ENCODE measurements at regions not wholly inside any gene's neighbourhood (a gene's known extent, or its start where the extent isn't known, plus 50 kb on each side); places are given as distances from the start of the nearest gene placed in this dataset.
A peak's percentile ranks its signal among the peaks of the same experiment; 100 is the strongest.

GRCh38 chr11:116454020-116454645 lies 318.7 kb downstream of the BUD13 start:
- no peaks in the 10 kb centered on the region for H3K36me3 ChIP-seq (replicated peaks in 1 of 2; ENCODE audit: control insufficient read depth in 1 of 2, insufficient read depth in 2 of 2, low read length in 1 of 2)
- ChIA-PET CTCF (interaction anchor here (0.5 to 5.2 kb wide), 20 partner anchors 8 to 278 kb away, joined by 3 to 56 read pairs (median 4); no protein-coding TSS in a partner anchor), POLR2A (interaction anchor here (1.0 to 4.5 kb wide), 6 partner anchors 26 to 235 kb away, joined by 3 to 31 read pairs (median 18); no protein-coding TSS in a partner anchor)
- peak overlapping the region in 1 of 2 experiments; percentile 99; a peak in 2 of 4 replicates for H3K27ac ChIP-seq (ENCODE audit: low read depth in 2 of 2, low read length in 1 of 2)
- no peak overlapping the region for H3K4me2 ChIP-seq
- TF ChIP-seq RXRA (IDR thresholded peaks at IDR 0.05; ENCODE audit: borderline replicate concordance, low read depth) (no peak), CTCF (IDR thresholded peaks at IDR 0.05) (peak; percentile 62), RAD21 (IDR thresholded peaks at IDR 0.05; ENCODE audit: low read length) (peak; percentile 80), TAF1 (IDR thresholded peaks at IDR 0.05; ENCODE audit: borderline replicate concordance, low read depth, low read length) (no peak), REST (IDR thresholded peaks at IDR 0.05; ENCODE audit: low read depth, low read length) (no peak), GATA2 (CRISPR knock-in tag; IDR thresholded peaks at IDR 0.05) (no peak), NRF1 (IDR thresholded peaks at IDR 0.05; ENCODE audit: low read depth, low read length) (no peak), CHD2 (IDR thresholded peaks at IDR 0.05; ENCODE audit: low read length, partially characterized antibody) (no peak), RCOR1 (IDR thresholded peaks at IDR 0.05; ENCODE audit: low read length) (no peak), TCF12 (IDR thresholded peaks at IDR 0.05) (no peak), ZBTB33 (IDR thresholded peaks at IDR 0.05; ENCODE audit: borderline replicate concordance, low read depth) (no peak), MXI1 (IDR thresholded peaks at IDR 0.05; ENCODE audit: low read depth, low read length) (no peak), SMC3 (IDR thresholded peaks at IDR 0.05; ENCODE audit: low read depth, low read length) (peak; percentile 74)
- H4K20me1 ChIP-seq (ENCODE audit: insufficient read depth): no peaks in the 10 kb centered on the region
- no peak overlapping the region for H3K4me3 ChIP-seq (ENCODE audit: low read depth in 2 of 2, low read length in 1 of 2)
- DNase-seq: peak; percentile 37
- no peaks in the 10 kb centered on the region for H3K79me2 ChIP-seq (ENCODE audit: insufficient read depth)
- H3K9ac ChIP-seq: no peak overlapping the region
- H2AFZ ChIP-seq (ENCODE audit: low read depth): no peak overlapping the region
- no peaks in the 10 kb centered on the region for H3F3A ChIP-seq (replicated peaks; ENCODE audit: insufficient read depth)
- no peaks in the 10 kb centered on the region for H3K9me2 ChIP-seq
- 43% methylated on average over 7 of the region's 9 CpGs for WGBS (ENCODE audit: low lambda C conversion rate)
- no peaks in the 10 kb centered on the region for H3K27me3 ChIP-seq (ENCODE audit: insufficient read depth)
- peaks cover 0 to 46% of the 10 kb centered on the region in 2 experiments; a peak in 1 of 4 replicates for H3K4me1 ChIP-seq (ENCODE audit: control insufficient read depth in 1 of 2, insufficient read depth in 2 of 2, low read depth in 1 of 2, low read length in 1 of 2)
- no peaks in the 10 kb centered on the region for H3K9me3 ChIP-seq

Measured in SK-N-SH (cell line).